ENCODE measurements at regions not wholly inside any gene's neighbourhood (a gene's known extent, or its start where the extent isn't known, plus 50 kb on each side); places are given as distances from the start of the nearest gene placed in this dataset.

DNA sequence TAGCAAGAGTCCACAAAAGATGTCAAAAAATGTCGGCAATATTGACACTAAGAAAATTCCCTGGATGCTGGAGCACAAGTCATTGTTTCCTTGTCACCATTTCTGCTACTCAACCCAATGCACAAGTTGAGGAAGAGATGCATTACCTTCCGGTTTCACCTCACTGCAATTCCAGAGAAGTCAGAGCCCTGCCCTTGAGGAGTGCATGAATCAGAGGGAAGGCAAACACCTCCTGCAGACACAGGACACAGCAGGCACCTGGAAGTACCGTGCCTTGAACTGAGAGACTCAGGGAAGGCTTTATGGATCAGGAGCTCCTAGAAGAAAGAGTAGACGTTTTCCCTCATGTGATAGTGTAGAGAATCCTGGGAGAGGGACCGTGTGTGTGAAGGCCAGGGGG, 62.7 kb upstream of the ARL4C start:
- DNase-seq (no peak), ATAC-seq (no peak)
- Histone ChIP-seq H3K4me3 (ENCODE audit: low read length) (no peak overlapping the region), H3K27me3 (ENCODE audit: control insufficient read depth, insufficient read depth, low read length) (no peaks in the 10 kb centered on the region), H3K9me3 (ENCODE audit: control insufficient read depth, insufficient read depth, low read length) (peaks cover 4% of the 10 kb centered on the region), H3K4me1 (ENCODE audit: control insufficient read depth, insufficient read depth, low read length) (peaks cover 12% of the 10 kb centered on the region), H3K36me3 (ENCODE audit: control insufficient read depth, insufficient read depth, low read length) (no peaks in the 10 kb centered on the region), H3K27ac (ENCODE audit: low read length) (no peak overlapping the region)
- peaks cover 2 to 4% of the 10 kb centered on the region in 2 donors for H3K9me3 Mint-ChIP-seq
- peaks cover 13 to 19% of the 10 kb centered on the region in 2 donors for H3K27me3 Mint-ChIP-seq (ENCODE audit: low read depth in 2 of 2)
- peaks cover 19% of the 10 kb centered on the region in 2 donors for H3K4me1 Mint-ChIP-seq
- no peak overlapping the region for H3K4me3 Mint-ChIP-seq
- 83% methylated on average over 5 of the region's 5 CpGs for whole genome bisulfite sequencing (ENCODE audit: insufficient coverage)
- TF ChIP-seq, protein P1, sequence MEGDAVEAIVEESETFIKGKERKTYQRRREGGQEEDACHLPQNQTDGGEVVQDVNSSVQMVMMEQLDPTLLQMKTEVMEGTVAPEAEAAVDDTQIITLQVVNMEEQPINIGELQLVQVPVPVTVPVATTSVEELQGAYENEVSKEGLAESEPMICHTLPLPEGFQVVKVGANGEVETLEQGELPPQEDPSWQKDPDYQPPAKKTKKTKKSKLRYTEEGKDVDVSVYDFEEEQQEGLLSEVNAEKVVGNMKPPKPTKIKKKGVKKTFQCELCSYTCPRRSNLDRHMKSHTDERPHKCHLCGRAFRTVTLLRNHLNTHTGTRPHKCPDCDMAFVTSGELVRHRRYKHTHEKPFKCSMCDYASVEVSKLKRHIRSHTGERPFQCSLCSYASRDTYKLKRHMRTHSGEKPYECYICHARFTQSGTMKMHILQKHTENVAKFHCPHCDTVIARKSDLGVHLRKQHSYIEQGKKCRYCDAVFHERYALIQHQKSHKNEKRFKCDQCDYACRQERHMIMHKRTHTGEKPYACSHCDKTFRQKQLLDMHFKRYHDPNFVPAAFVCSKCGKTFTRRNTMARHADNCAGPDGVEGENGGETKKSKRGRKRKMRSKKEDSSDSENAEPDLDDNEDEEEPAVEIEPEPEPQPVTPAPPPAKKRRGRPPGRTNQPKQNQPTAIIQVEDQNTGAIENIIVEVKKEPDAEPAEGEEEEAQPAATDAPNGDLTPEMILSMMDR (IDR thresholded peaks at IDR 0.05): no peak
- no peaks in the 10 kb centered on the region for H3K36me3 Mint-ChIP-seq
- intact Hi-C loops (cut with micrococcal nuclease): no loop called here
- H3K27ac Mint-ChIP-seq: no peak overlapping the region

DNA sequence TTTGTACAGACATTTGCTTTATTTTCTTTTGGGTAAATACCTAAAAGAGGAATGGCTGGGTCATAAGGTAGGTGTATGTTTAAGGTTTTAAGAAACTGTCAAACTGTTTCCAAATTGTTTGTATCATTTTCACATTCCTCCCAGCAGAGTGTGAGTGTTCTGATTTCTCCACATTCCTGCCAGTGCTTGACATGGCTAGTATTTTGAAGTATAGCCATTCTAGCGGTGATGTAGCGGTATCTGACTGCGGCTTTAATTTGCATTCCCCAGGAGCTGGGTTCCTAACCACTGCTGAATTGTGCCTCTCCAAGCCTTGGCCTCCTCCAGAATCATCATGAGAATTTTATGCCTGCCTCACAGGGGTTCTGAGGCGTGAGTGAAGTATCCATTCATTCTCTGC, 61.8 kb upstream of the ARL4C start:
- 100% methylated on average over 3 of the region's 4 CpGs for WGBS (ENCODE audit: insufficient coverage)
- H3K27me3 ChIP-seq (ENCODE audit: control insufficient read depth, insufficient read depth, low read length): no peaks in the 10 kb centered on the region
- no peak for ATAC-seq
- no peak for DNase-seq
- peaks cover 12% of the 10 kb centered on the region for H3K4me1 ChIP-seq (ENCODE audit: control insufficient read depth, insufficient read depth, low read length)
- intact Hi-C loops (cut with micrococcal nuclease): no loop called here
- Mint-ChIP-seq H3K27me3 (ENCODE audit: low read depth in 2 of 2) (peaks cover 13 to 19% of the 10 kb centered on the region in 2 donors), H3K27ac (no peak overlapping the region), H3K9me3 (peaks cover 2 to 4% of the 10 kb centered on the region in 2 donors), H3K4me1 (peaks cover 21 to 22% of the 10 kb centered on the region in 2 donors), H3K4me3 (no peak overlapping the region), H3K36me3 (no peaks in the 10 kb centered on the region)
- no peak overlapping the region for H3K4me3 ChIP-seq (ENCODE audit: low read length)
- TF ChIP-seq, protein P1 (IDR thresholded peaks at IDR 0.05): no peak
- H3K27ac ChIP-seq (ENCODE audit: low read length): no peak overlapping the region
- H3K36me3 ChIP-seq (ENCODE audit: control insufficient read depth, insufficient read depth, low read length): no peaks in the 10 kb centered on the region
- H3K9me3 ChIP-seq (ENCODE audit: control insufficient read depth, insufficient read depth, low read length): peaks cover 4% of the 10 kb centered on the region

DNA sequence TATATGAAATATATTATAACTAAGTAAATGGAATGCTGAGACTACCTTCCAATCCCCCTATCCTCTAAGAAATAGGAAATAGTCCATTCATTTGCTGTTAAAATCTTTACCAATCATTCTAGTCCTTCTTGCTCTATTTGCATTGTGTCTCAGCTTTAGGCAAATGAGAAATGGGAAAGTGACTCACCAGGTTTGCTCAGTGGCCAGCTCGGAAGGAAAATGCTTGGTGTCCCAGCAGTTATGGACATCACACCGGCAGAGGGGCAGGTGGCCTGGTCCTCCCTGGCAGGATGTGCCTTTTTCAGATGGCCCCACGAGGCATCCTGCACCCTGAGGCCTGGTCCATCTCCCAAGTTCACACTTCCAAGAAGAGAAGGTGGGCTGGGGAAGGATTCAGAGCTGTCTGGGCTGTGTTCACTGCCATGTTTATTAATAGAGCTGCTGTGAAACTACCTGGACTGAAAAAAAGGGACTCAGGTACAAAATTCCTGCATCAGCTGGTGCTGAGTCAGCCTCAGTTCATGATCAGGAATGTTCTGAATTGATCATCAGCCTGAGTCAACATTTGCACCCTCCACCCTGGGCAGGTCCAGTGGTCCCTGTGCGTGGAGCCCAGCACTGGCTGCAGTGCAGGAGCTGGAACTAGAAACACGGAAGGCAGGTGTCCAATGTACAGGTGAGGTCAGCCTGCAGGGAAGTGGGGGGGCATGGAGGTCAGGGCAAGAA, 60.1 kb upstream of the ARL4C start:
- no peaks in the 10 kb centered on the region for H3K27me3 ChIP-seq (ENCODE audit: control insufficient read depth, insufficient read depth, low read length)
- no peak overlapping the region for H3K27ac ChIP-seq (ENCODE audit: low read length)
- no peak overlapping the region for H3K4me3 Mint-ChIP-seq
- H3K4me1 ChIP-seq (ENCODE audit: control insufficient read depth, insufficient read depth, low read length): peaks cover 12% of the 10 kb centered on the region
- H3K36me3 ChIP-seq (ENCODE audit: control insufficient read depth, insufficient read depth, low read length): no peaks in the 10 kb centered on the region
- H3K4me3 ChIP-seq (ENCODE audit: low read length): no peak overlapping the region
- peaks cover 21 to 22% of the 10 kb centered on the region in 2 donors for H3K4me1 Mint-ChIP-seq
- no peak overlapping the region for H3K27ac Mint-ChIP-seq
- TF ChIP-seq, protein P1 (IDR thresholded peaks at IDR 0.05): no peak
- H3K27me3 Mint-ChIP-seq (ENCODE audit: low read depth in 2 of 2): peaks cover 13 to 19% of the 10 kb centered on the region in 2 donors
- H3K36me3 Mint-ChIP-seq: no peaks in the 10 kb centered on the region
- intact Hi-C loops (cut with micrococcal nuclease): no loop called here
- ATAC-seq: no peak
- DNase-seq: no peak
- H3K9me3 Mint-ChIP-seq: peaks cover 2 to 4% of the 10 kb centered on the region in 2 donors
- peaks cover 4% of the 10 kb centered on the region for H3K9me3 ChIP-seq (ENCODE audit: control insufficient read depth, insufficient read depth, low read length)
- 93% methylated on average over 5 of the region's 5 CpGs for WGBS (ENCODE audit: insufficient coverage)

Data from natural killer cell (primary cell).